ENCODE measurements at regions not wholly inside any gene's neighbourhood (a gene's known extent, or its start where the extent isn't known, plus 50 kb on each side); places are given as distances from the start of the nearest gene placed in this dataset.
"Not testable (repeated sequence)": the region's sequence is repeated elsewhere in the genome, so short reads cannot be mapped to it uniquely, and the experiment has no call there.

GRCh38 chr15:81890496-81890895, 155.3 kb downstream of the MEX3B start:
- DNase-seq (ENCODE audit: low read depth): no peak
- no peak overlapping the region for H3K4me3 ChIP-seq (ENCODE audit: low read depth, low read length)
- TF ChIP-seq MYC (IDR thresholded peaks at IDR 0.05; ENCODE audit: low read depth, low read length) (no peak), CTCF (IDR thresholded peaks at IDR 0.05; ENCODE audit: low read depth, low read length) (no peak), POLR2A (IDR thresholded peaks at IDR 0.05; ENCODE audit: extremely low read depth, insufficient read length) (no peak), MAX (IDR thresholded peaks at IDR 0.05; ENCODE audit: low read depth, low read length) (no peak)

GRCh38 chr15:81889485-81889881, 156.3 kb downstream of the MEX3B start:
- TF ChIP-seq MAX (IDR thresholded peaks at IDR 0.05; ENCODE audit: low read depth, low read length): no peak
- TF ChIP-seq MYC (IDR thresholded peaks at IDR 0.05; ENCODE audit: low read depth, low read length): no peak
- no peak for TF ChIP-seq CTCF (IDR thresholded peaks at IDR 0.05; ENCODE audit: low read depth, low read length)
- TF ChIP-seq POLR2A (IDR thresholded peaks at IDR 0.05; ENCODE audit: extremely low read depth, insufficient read length): no peak
- H3K4me3 ChIP-seq (ENCODE audit: low read depth, low read length): no peak overlapping the region
- DNase-seq (ENCODE audit: low read depth): no peak

- no peak overlapping the region for H3K4me3 ChIP-seq (ENCODE audit: low read depth, low read length)
- no peak for DNase-seq (ENCODE audit: low read depth)
- no peak for TF ChIP-seq POLR2A (IDR thresholded peaks at IDR 0.05; ENCODE audit: extremely low read depth, insufficient read length)
- TF ChIP-seq MYC (IDR thresholded peaks at IDR 0.05; ENCODE audit: low read depth, low read length): no peak
- no peak for TF ChIP-seq CTCF (IDR thresholded peaks at IDR 0.05; ENCODE audit: low read depth, low read length)
- no peak for TF ChIP-seq MAX (IDR thresholded peaks at IDR 0.05; ENCODE audit: low read depth, low read length)
These were observed 156.9 kb downstream of the MEX3B start for GRCh38 chr15:81888748-81889484.

- no peak for DNase-seq (ENCODE audit: low read depth)
- no peak overlapping the region for H3K4me3 ChIP-seq (ENCODE audit: low read depth, low read length)
- TF ChIP-seq MAX (IDR thresholded peaks at IDR 0.05; ENCODE audit: low read depth, low read length) (no peak), POLR2A (IDR thresholded peaks at IDR 0.05; ENCODE audit: extremely low read depth, insufficient read length) (no peak), MYC (IDR thresholded peaks at IDR 0.05; ENCODE audit: low read depth, low read length) (no peak), CTCF (IDR thresholded peaks at IDR 0.05; ENCODE audit: low read depth, low read length) (no peak)
These were observed 157.9 kb downstream of the MEX3B start for GRCh38 chr15:81887912-81888311.

- H3K4me3 ChIP-seq (ENCODE audit: low read depth, low read length); DNase-seq (ENCODE audit: low read depth): not testable (repeated sequence)
These were observed 158.6 kb downstream of the MEX3B start for GRCh38 chr15:81887188-81887587.

GRCh38 chr15:81886591-81886990, 159.2 kb downstream of the MEX3B start:
- H3K4me3 ChIP-seq (ENCODE audit: low read depth, low read length): no peak overlapping the region
- TF ChIP-seq MYC (IDR thresholded peaks at IDR 0.05; ENCODE audit: low read depth, low read length) (no peak), MAX (IDR thresholded peaks at IDR 0.05; ENCODE audit: low read depth, low read length) (no peak), POLR2A (IDR thresholded peaks at IDR 0.05; ENCODE audit: extremely low read depth, insufficient read length) (no peak), CTCF (IDR thresholded peaks at IDR 0.05; ENCODE audit: low read depth, low read length) (no peak)
- no peak for DNase-seq (ENCODE audit: low read depth)

Measured in NB4 (cell line).